ENCODE measurements at regions not wholly inside any gene's neighbourhood (a gene's known extent, or its start where the extent isn't known, plus 50 kb on each side); places are given as distances from the start of the nearest gene placed in this dataset.

GRCh38 chr9:85244856-85245255 lies 496.9 kb downstream of the AGTPBP1 start:
- DNase-seq (ENCODE audit: low spot score in 2 of 2): no peak
- Histone ChIP-seq H3K27ac (no peak overlapping the region), H3K4me1 (no peaks in the 10 kb centered on the region), H3K9me3 (no peaks in the 10 kb centered on the region), H3K4me3 (no peak overlapping the region), H3K36me3 (no peaks in the 10 kb centered on the region), H3K27me3 (no peaks in the 10 kb centered on the region)
- no peak for TF ChIP-seq CTCF (IDR thresholded peaks at IDR 0.05)
- intact Hi-C loops (cut with DNase I): no loop called here

DNA sequence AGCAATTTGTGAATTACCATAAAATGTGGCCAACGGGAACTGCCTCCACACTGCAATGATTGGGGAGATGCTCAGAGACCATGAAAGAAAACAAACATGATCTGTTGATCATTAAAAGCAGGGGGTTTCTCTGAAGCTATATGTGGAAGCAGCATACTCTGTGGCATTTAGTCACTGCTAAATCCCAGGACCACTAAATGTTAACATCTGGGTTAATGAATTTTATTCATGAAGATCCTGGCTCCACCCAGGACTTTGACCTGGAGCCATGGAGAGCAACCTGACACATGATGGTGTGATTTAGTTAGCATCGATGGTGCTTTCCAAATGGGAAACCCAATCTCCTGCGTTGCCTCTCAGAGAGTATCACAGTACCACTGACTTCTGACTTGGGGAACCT lies 497.8 kb downstream of the AGTPBP1 start:
- Histone ChIP-seq H3K27ac (no peak overlapping the region), H3K4me3 (no peak overlapping the region), H3K27me3 (no peaks in the 10 kb centered on the region), H3K4me1 (no peaks in the 10 kb centered on the region), H3K9me3 (peaks cover 0 to 7% of the 10 kb centered on the region in 2 donors), H3K36me3 (no peaks in the 10 kb centered on the region)
- DNase-seq (ENCODE audit: low spot score in 2 of 2): no peak
- TF ChIP-seq CTCF (IDR thresholded peaks at IDR 0.05): no peak
- intact Hi-C loops (cut with DNase I): no loop called here

DNA sequence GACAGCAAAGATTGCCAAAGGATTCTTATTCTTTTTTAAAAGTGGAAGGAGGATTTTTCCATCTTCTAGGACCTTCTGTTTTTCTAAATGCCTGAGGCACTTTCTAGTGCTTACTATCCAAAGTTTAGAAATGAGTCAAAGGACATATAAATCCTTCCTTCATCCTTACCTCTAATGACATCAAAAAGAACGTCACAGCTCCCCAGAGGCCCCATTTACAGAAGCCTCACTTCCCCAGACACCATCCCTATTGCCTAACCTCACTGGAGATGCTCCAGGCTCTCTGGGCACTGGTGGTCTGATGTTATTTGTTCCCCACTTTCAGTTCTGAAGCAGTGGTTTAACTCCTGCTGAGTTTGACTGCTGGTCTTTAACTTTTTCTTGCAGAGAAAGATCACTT lies 504.3 kb downstream of the AGTPBP1 start:
- Histone ChIP-seq H3K4me1 (no peaks in the 10 kb centered on the region), H3K27me3 (no peaks in the 10 kb centered on the region), H3K9me3 (peaks cover 0 to 7% of the 10 kb centered on the region in 2 donors), H3K4me3 (no peak overlapping the region), H3K36me3 (no peaks in the 10 kb centered on the region), H3K27ac (no peak overlapping the region)
- DNase-seq (ENCODE audit: low spot score in 2 of 2): no peak
- TF ChIP-seq CTCF (IDR thresholded peaks at IDR 0.05): no peak
- intact Hi-C loops (cut with DNase I): no loop called here

DNA sequence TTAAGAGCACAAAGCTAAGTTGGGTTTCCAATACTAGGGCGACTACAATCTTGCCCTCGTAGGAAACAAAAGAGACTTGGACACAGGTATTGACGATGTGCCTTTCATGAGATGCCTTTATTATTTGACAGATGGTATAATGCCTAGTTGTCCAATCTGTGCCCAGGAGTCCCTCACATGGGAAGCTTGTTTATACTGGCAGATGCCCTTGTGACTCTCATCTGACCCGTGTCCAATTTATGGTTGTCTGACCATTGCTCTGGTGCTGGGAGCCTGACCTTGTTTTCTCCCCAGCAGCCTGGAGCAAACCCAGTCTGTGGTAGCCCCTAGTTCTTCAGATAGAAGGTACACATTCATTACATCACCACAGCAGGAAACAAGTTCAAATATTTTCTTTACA lies 511.7 kb downstream of the AGTPBP1 start:
- H3K27ac ChIP-seq: no peak overlapping the region
- H3K36me3 ChIP-seq: no peaks in the 10 kb centered on the region
- H3K9me3 ChIP-seq: no peaks in the 10 kb centered on the region
- H3K4me1 ChIP-seq: peaks cover 0 to 12% of the 10 kb centered on the region in 2 donors
- intact Hi-C loops (cut with DNase I): no loop called here
- no peaks in the 10 kb centered on the region for H3K27me3 ChIP-seq
- H3K4me3 ChIP-seq: no peak overlapping the region
- TF ChIP-seq CTCF (IDR thresholded peaks at IDR 0.05): no peak
- DNase-seq (ENCODE audit: low spot score in 2 of 2): no peak

- H3K27me3 ChIP-seq: no peaks in the 10 kb centered on the region
- no peaks in the 10 kb centered on the region for H3K9me3 ChIP-seq
- no peaks in the 10 kb centered on the region for H3K36me3 ChIP-seq
- intact Hi-C loops (cut with DNase I): loop anchor here (5.0 kb wide), 1 partner anchor 1606 kb away; the partner anchor contains the start of gene IDNK
- no peak overlapping the region for H3K27ac ChIP-seq
- DNase-seq (ENCODE audit: low spot score in 2 of 2): no peak
- TF ChIP-seq CTCF (IDR thresholded peaks at IDR 0.05): no peak
- no peak overlapping the region for H3K4me3 ChIP-seq
- peaks cover 0 to 15% of the 10 kb centered on the region in 2 donors for H3K4me1 ChIP-seq
Observed at GRCh38 chr9:85228111-85228855, 513.5 kb downstream of the AGTPBP1 start.
